ENCODE measurements at regions not wholly inside any gene's neighbourhood (a gene's known extent, or its start where the extent isn't known, plus 50 kb on each side); places are given as distances from the start of the nearest gene placed in this dataset.

DNA sequence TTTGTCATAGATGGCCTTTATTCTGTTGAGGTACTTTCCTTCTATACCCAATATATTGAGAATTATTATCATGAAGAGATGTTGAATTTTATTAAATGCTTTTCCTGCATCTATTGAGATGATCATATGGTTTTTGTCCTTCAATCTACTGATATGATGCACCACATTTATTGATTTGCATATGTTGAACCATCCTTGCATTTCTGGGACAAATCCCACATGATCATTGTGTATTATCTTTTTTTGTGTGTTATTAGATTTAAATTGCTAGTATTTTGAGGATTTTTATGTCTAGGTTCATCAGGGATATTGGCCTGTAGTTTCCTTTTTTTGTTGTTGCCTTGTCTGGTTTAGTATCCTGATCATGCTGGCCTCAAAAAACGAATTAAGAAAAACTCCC, 124.5 kb upstream of the CES5A start:
- no peaks in the 10 kb centered on the region for H3K4me1 ChIP-seq (ENCODE audit: control insufficient read depth, insufficient read depth, low read length)
- no TSS peak for BruUV-seq (replicated peaks)
- ATAC-seq (no peak), DNase-seq (ENCODE audit: low read depth, low spot score) (no peak)
- CTCF ChIA-PET: no interaction called here
- in situ Hi-C loops (cut with HindIII; ENCODE audit: low pct_unique_long_range_greater_than_20kb, low sequenced_read_pairs): no loop called here
- H3K4me3 ChIP-seq (ENCODE audit: low read depth in 2 of 2, low read length in 2 of 2): no peak overlapping the region
- H3K27ac ChIP-seq (ENCODE audit: low read length): no peak overlapping the region
- no peak for TF ChIP-seq SIN3A (IDR thresholded peaks at IDR 0.05; ENCODE audit: borderline replicate concordance, insufficient read depth, low read depth, low read length)
- TF ChIP-seq POLR2AphosphoS5 (IDR thresholded peaks at IDR 0.05; ENCODE audit: low read depth, low read length): no peak
- TF ChIP-seq, protein P1, sequence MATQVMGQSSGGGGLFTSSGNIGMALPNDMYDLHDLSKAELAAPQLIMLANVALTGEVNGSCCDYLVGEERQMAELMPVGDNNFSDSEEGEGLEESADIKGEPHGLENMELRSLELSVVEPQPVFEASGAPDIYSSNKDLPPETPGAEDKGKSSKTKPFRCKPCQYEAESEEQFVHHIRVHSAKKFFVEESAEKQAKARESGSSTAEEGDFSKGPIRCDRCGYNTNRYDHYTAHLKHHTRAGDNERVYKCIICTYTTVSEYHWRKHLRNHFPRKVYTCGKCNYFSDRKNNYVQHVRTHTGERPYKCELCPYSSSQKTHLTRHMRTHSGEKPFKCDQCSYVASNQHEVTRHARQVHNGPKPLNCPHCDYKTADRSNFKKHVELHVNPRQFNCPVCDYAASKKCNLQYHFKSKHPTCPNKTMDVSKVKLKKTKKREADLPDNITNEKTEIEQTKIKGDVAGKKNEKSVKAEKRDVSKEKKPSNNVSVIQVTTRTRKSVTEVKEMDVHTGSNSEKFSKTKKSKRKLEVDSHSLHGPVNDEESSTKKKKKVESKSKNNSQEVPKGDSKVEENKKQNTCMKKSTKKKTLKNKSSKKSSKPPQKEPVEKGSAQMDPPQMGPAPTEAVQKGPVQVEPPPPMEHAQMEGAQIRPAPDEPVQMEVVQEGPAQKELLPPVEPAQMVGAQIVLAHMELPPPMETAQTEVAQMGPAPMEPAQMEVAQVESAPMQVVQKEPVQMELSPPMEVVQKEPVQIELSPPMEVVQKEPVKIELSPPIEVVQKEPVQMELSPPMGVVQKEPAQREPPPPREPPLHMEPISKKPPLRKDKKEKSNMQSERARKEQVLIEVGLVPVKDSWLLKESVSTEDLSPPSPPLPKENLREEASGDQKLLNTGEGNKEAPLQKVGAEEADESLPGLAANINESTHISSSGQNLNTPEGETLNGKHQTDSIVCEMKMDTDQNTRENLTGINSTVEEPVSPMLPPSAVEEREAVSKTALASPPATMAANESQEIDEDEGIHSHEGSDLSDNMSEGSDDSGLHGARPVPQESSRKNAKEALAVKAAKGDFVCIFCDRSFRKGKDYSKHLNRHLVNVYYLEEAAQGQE (IDR thresholded peaks at IDR 0.05; ENCODE audit: insufficient read depth in 1 of 2, low read depth in 2 of 2, low read length in 1 of 2): no peak
- TF ChIP-seq TCF7L2 (IDR thresholded peaks at IDR 0.05; ENCODE audit: low read depth, low read length): no peak
- TF ChIP-seq CTCF (IDR thresholded peaks at IDR 0.05): no peak
- H3K36me3 ChIP-seq (ENCODE audit: control insufficient read depth, insufficient read depth, low read length): no peaks in the 10 kb centered on the region
- H3K27me3 ChIP-seq (ENCODE audit: control insufficient read depth, insufficient read depth, low read length): no peaks in the 10 kb centered on the region
- intact Hi-C loops (cut with micrococcal nuclease; ENCODE audit: unreplicated experiment): no loop called here
- H3K9me3 ChIP-seq (ENCODE audit: control insufficient read depth, insufficient read depth, low read depth, low read length): no peaks in the 10 kb centered on the region
- POLR2A ChIA-PET: no interaction called here

DNA sequence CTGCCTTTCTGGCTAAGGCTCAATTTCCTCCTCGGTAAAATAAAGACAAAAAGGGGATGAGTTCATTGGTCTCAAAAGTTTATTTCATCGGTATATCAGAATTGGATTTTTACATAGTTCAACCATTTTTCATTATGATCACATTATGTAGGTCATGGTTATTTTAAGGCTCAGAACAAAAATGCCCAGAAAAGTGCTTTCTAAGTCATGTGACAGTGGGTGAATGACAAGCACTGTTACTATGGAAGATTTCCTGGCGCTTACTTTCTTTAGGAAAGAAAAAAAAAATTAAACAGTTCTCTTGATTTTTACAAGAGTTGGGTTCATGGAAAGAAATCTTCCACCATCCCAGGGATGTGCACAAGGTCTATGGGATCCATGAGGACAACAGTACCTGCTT, 117.9 kb upstream of the CES5A start:
- ChIA-PET POLR2A (no interaction called here), CTCF (no interaction called here)
- no peaks in the 10 kb centered on the region for H3K27me3 ChIP-seq (ENCODE audit: control insufficient read depth, insufficient read depth, low read length)
- TF ChIP-seq POLR2AphosphoS5 (IDR thresholded peaks at IDR 0.05; ENCODE audit: low read depth, low read length) (no peak), SIN3A (IDR thresholded peaks at IDR 0.05; ENCODE audit: borderline replicate concordance, insufficient read depth, low read depth, low read length) (no peak), TCF7L2 (IDR thresholded peaks at IDR 0.05; ENCODE audit: low read depth, low read length) (no peak), CTCF (IDR thresholded peaks at IDR 0.05) (no peak)
- TF ChIP-seq, protein P1 (IDR thresholded peaks at IDR 0.05; ENCODE audit: insufficient read depth in 1 of 2, low read depth in 2 of 2, low read length in 1 of 2): no peak
- H3K9me3 ChIP-seq (ENCODE audit: control insufficient read depth, insufficient read depth, low read depth, low read length): no peaks in the 10 kb centered on the region
- H3K27ac ChIP-seq (ENCODE audit: low read length): no peak overlapping the region
- H3K4me1 ChIP-seq (ENCODE audit: control insufficient read depth, insufficient read depth, low read length): no peaks in the 10 kb centered on the region
- intact Hi-C loops (cut with micrococcal nuclease; ENCODE audit: unreplicated experiment): no loop called here
- H3K4me3 ChIP-seq (ENCODE audit: low read depth in 2 of 2, low read length in 2 of 2): no peak overlapping the region
- BruUV-seq (replicated peaks): no TSS peak
- in situ Hi-C loops (cut with HindIII; ENCODE audit: low pct_unique_long_range_greater_than_20kb, low sequenced_read_pairs): no loop called here
- no peak for ATAC-seq
- no peak for DNase-seq (ENCODE audit: low read depth, low spot score)
- no peaks in the 10 kb centered on the region for H3K36me3 ChIP-seq (ENCODE audit: control insufficient read depth, insufficient read depth, low read length)
